HG02870 (cell line): ENCODE measurements at regions not wholly inside any gene's neighbourhood (a gene's known extent, or its start where the extent isn't known, plus 50 kb on each side); places are given as distances from the start of the nearest gene placed in this dataset.

ENCODE experiments used
- ATAC-seq: cut with Tn5 transposase; IDR thresholded peaks from one replicate; pipeline ENCODE4 v1.9.1; 2021; ENCODE audit warnings: mild to moderate bottlenecking, moderate library complexity; ENCODE audit not compliant: unreplicated experiment

DNA sequence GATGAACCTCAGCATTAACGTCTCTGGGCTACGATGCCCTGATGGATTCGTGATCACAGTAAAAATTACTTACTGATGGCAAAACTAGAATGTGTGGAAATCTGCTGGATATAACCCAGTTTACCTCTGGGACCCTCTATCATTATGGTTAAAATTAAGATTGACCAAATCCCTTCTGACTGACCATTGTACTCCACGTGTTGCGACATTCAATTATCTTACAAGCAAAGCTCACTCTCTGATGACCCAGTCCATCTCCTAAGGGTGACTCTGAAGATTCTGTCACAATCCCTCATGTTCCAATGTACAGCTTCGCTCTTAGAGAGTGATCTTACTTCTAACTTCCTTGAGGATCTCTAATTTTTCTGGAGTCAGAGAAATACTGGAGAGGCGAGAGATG, 288.5 kb upstream of the RUNX1 start:
- ATAC-seq, result no peak

DNA sequence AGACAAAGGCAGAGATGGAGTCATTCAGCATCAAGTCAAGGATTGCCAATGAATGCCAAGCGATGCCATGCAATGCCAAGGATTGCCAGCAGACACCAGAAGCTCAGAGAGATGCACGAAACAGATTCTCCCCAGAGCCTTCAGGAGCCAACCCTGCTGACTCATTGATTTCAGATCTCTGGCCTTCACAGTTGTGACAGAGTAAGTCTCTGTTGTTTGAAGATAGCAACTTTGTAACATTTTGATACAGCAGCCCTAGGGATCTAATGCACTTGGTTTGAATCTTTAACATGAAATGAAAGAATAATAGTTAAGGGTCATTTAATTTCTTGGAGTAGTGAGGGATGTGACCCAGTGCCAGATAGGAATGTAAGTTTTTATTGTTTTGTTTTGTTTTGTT, 287.4 kb upstream of the RUNX1 start:
- ATAC-seq, result no peak

DNA sequence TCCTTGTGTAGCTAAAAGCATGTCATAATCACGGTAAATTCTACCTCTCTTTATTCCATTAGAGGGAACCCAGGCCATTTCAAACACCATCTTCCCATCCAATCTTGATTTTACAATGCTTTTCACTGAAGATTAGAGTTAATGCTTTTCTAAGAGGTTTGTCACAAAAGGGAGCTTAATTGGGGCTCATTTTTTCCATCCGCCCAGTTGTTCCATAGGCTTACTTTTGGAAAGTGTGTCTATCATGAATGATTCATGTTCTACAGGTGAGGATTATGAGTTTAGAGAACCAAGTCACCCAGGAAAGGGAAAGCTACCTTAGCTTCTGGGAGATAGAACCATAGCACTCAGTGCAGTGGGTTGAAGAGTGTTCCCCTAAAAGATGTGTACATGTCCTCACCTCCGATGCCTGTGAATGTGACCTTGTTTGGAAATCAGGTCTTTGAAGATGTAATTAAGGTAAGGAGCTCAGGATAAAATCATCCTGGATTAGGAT, 286.9 kb upstream of the RUNX1 start:
- ATAC-seq, result no peak

DNA sequence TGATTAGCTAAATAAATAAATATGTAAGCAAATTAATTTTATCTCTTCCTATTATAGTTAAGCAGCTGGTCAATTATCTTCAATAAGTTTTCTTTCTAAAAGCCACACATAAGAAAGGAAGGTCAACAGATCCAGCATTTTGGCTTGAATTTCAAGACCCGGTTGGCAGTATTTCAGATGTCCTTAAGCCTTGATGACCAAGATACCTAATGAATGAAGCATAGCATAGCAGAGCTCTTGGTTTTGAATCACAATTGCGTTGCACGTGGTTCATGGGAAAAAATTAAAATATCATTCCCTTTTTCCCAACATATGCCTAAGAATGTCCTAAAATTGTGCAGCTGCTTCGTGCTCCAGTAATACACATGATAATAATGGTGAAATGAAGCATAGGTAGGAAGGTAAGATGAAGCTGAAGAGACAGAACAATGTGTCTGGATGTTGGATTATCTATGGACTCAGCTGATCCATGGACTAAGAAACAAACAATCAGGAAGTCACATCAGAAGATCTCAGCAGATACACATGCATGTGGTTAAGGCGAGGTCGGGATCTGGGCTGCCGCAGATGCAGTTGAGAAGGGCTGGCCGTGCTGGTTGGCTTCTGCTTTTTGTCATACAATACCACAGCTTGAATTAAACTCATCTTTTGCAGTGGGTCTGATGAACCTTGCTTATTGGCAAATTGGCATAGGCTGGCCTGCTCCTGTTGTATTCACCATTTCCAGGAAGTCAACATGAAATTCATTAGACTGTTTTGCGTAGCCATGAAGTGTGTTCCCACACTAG, 284.9 kb upstream of the RUNX1 start:
- ATAC-seq, result no peak

DNA sequence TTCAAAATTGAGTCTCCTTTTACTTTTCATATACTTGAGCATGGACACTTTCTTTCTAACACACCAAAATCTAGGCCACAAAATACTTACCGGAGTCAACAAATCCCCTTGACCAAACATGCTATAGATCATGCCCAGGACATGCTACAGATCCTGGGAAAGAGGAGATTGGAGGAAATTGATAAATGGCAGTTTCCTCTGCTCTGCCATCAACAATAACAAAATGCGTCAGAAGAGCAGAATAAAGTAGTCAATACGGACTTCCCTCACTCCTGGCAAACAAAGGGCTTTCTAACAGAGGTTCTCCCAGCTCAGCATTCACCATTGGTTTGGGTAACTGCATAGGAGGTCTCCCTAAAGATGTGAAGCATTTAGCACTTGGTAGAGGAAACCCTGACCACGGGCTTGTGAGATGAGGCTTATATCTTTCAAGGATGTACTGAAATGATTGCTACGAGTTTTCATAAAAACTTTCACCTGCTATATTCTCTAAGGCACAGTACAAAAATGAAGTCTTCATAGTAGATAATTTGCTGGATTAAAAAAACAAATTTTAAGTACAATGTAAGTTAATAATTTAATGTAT, 283.8 kb upstream of the RUNX1 start:
- no peak for ATAC-seq

DNA sequence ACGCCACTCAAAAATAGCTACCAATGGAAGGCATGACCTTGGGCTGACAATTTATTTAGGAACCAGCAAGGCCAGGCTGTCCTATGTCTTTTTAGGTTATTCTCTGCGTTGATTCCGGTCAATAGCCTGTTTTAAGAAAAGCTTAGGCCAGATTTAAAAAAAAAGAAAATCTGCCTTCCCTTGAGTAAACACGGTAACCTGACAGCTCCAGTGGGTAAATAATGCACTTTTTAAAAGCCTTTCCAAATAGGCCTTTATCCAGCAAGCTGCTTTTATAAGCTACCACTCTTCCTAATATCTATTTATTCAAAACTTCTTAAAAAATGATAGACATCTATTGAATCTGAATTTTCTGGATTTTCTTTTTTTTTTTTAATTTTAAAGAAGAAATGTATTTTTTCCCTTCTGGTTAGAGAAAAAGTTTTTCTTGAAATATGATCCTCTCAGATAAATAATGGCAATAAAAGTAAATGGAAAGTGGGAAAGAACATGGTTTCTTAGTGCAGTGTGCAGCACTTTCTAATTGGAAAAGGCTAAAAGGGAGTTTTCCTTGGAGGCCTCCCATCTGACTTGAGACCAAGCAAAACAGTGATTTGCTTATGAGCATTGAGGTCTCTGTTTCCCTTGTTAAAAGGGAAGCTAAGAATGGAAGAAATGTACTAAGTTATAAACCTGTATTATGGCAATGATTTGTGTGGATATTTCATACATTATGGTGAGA, 281.0 kb upstream of the RUNX1 start:
- no peak for ATAC-seq

- no peak for ATAC-seq
Observed at GRCh38 chr21:35328856-35329455, 279.9 kb upstream of the RUNX1 start.

GRCh38 chr21:35326677-35327076, 277.6 kb upstream of the RUNX1 start:
- ATAC-seq, result no peak

- no peak for ATAC-seq
Observed at GRCh38 chr21:35325953-35326352, 276.9 kb upstream of the RUNX1 start.

DNA sequence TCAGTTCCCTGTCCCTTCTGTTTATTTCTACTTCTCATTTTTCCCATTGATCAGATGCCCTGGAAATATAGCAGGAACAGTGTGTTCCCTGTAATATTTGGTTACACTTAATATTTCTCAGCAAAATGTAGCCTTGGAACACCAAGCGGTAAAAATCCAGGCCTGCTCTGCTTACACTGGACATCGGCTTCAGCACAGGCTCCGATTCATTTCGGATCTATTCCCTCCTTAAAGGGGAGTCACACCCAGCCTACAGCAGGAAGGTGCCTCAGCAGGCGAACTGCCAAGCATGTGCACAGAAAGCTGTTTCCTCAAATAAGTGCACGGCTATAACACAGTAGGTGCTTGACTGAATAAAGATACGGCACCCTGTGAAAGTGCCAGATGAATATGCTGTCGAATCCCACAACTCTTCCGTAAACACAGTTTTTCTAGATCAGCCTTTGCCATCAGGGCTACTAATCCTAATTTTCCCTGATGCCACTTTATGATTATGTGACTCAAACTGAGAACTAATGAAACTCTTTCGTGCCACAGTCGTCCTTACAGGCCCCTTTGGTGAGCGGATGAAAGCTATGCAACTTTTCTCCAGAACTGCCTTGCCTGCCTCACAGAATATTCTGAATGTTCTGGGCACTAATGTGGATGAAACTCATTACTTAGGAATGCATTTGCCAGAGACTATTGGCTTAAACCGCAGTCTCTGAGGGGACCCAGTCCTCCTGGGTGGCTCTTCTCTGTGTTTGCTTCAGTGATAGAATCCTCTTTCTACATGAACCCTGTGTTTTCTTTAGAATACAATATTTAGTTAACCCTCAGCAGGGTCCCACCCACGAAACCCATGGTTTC, 275.5 kb upstream of the RUNX1 start:
- no peak for ATAC-seq

DNA sequence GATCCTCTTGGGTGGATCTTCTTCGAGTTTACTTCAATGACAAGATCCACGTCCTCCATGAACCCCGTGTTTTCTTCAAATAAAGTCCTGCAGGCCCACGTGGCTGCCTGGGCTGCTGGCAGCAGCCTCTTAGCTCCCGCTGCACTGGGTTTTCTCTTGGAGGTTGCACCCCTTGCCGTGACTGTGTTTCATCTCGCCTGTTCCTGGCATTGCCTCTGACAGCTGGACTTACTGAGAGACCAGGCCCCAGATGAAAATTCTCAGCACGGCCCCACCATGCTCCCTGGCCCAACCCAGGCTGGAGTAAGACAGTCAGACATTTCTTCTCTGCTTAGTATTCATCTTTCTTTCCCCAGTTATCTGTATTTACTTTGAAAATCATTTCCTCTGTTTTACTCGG, 274.8 kb upstream of the RUNX1 start:
- no peak for ATAC-seq

GRCh38 chr21:35321322-35322200, 272.5 kb upstream of the RUNX1 start:
- no peak for ATAC-seq

GRCh38 chr21:35319684-35320283, 270.7 kb upstream of the RUNX1 start:
- no peak for ATAC-seq

GRCh38 chr21:35316933-35317332, 267.8 kb upstream of the RUNX1 start:
- no peak for ATAC-seq

DNA sequence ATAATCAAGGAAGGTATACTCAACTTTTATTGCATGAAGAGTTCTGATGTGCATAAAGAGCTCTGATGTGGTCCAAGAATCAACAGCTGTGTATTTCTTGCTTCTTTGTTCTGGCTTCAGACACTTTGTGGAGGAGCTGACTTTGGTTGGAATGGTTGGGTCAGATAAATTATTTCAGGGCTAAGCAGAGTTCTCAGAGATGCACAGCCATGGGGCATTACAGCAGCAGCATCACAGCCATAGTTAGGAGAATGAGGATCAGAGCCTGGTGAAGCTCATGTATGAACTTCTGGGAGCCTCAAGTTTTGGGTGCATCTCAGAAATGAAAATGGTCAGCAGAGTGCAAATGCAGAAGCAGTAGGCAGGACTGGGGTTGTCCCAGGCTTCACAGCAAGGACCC, 267.4 kb upstream of the RUNX1 start:
- no peak for ATAC-seq

GRCh38 chr21:35314857-35315582, 265.9 kb upstream of the RUNX1 start:
- no peak for ATAC-seq

DNA sequence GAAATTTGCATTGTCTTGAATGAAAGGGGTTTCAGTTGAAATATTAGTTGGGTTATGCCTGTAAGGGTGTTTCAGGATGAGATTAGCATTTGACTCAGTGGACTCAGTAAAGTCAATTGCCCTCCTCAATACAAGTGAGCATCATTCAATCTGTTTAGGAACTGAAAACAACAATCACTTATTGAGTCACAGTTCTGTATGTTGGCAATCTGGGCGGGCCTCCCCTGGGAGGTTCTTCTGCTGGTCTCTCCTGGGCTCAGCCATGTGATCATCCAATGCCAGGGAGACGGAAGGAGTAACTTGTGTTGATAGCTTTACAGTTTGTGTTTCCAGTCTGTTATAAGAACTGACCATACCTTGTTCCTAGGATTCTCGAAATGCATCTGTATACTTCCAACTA, 262.9 kb upstream of the RUNX1 start:
- no peak for ATAC-seq

DNA sequence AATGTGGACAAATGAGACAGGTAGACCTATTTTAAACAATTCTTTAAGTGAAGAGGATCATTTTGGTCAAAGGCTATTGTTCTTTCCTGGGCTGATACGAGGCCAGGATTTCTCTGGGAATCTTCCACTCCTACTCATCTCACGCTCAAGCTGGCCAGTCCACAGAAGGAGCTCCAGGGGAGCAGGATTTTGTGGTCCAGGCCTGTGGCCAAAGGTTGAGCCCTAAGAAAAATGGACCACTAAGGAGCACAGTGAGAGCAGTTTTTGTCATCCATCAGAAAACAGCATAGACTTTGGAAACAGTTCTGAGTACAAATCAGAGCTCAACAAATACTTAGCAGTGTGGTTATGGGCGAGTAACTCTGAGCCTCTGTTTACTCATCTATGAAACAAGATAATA, 260.2 kb upstream of the RUNX1 start:
- no peak for ATAC-seq

DNA sequence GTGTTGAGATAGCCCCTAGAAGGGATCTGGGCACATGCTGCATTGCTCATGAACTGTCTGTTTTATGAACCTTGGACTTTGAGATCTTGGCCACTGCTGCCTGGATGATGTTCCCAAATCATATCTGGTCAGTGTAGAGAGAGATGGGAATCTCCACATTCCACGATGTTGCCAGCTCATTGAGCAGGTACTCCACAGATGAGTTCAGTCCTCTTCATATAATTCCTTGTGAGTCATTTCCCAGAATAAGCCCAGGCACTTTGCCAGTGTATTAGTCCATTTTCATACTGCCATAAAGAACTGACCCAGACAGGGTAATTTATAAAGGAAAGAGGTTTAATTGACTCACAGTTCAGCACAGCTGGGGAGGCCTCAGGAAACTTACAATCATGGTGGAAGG, 254.0 kb upstream of the RUNX1 start:
- ATAC-seq, result no peak
